ENCODE measurements at regions not wholly inside any gene's neighbourhood (a gene's known extent, or its start where the extent isn't known, plus 50 kb on each side); places are given as distances from the start of the nearest gene placed in this dataset.

DNA sequence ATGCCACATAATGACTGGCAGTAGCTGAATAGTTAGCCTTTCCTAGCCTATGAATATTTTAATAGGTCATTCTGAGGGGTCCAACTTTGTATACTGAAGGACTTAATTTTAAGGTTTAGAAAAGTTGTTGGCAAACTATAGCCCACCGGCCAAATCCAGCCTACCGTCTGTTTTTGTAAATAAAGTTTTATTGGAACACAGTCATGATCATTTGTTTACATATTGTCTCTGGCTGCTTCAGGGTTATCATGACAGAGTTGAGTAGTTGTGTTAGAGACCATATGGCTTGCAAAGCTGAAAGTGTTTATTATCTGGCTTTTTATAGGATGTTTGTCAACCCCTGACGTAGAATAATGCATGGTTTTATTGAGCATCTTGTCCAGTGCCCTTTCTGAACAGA is 73.4 kb downstream of the NTMT2 start:
- no peak for DNase-seq

- no peak for DNase-seq
These were observed 75.3 kb downstream of the NTMT2 start for GRCh38 chr1:170221031-170221430.

DNA sequence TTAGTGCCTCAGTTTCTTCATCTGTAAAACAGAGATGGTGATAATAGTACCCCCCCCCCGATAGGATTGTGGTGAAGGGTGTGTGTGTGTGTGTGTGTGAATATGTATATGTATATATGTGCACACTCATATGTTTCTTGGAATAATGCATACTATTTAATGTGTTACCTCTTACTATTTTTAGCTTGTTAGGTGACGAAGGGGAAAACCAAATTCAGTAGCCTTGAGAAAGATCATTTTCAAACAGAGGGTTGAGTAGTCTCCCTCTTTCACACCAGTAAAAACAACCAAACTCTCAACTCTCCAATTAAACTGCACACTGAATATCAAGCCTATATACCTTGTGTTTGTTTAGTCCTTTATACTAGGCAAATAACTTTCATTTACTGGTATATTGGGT is 75.7 kb downstream of the NTMT2 start:
- no peak for DNase-seq

DNA sequence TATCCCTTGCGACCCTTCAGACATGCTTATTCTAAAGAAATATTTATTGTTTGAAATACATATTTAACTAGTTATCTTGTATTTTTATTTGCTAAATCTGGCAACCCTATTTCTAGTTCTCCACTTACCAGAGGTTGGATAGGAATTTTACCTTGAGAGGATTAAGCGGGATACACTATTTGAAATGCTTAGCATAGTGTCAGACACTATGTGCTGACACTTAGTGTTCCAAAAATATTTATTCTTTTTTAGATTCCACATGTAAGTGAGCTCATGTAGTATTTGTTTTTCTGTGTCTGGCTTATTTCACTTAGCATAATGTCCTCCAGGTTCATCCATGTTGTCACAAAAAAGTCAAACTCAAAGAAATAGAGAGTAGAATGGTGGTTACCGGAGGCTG is 78.7 kb downstream of the NTMT2 start:
- DNase-seq: no peak

- DNase-seq: no peak
These were observed 80.2 kb downstream of the NTMT2 start for GRCh38 chr1:170225781-170226530.

GRCh38 chr1:170226767-170227166 is 81.0 kb downstream of the NTMT2 start:
- DNase-seq: no peak

DNA sequence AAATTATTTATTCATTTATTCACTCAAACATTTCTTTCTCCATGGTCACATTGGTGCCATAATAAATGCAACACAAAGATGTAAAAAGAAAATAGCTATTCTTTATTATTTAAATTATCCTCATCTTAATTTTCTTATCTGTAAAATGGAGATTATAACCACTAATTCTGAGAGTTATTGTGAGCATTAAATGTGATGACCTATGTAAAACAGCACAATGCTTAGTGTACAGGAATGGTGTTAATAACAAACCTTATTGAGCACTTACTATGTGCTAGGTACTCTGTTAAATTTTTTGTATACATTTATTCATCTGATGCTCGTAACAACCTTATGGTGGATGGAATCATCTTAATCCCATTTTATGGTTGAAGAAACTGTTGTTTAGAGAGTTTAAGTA is 84.6 kb downstream of the NTMT2 start:
- no peak for DNase-seq

- no peak for DNase-seq
These were observed 85.9 kb downstream of the NTMT2 start for GRCh38 chr1:170231662-170232061.

- no peak for DNase-seq
These were observed 93.1 kb downstream of the NTMT2 start for GRCh38 chr1:170238704-170239391.

DNA sequence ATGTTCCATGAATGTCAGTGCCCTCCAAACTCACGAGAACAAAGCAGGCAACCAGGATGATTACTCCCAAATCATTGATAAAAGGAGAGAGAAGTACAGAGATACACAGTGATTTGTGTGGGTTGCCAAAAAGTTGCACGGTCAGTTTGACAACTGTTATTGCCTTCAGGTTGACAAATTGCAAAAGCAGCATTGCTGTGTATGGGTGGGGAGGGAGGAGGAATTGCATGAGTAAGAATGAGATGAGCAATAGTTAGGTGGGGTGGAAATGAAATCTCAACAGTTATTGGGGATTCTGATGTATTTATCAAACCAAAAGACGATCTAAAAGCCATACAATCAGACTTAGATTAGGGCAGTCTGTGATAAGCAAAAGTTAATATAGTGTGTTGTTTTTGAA is 93.7 kb downstream of the NTMT2 start:
- no peak for DNase-seq

DNA sequence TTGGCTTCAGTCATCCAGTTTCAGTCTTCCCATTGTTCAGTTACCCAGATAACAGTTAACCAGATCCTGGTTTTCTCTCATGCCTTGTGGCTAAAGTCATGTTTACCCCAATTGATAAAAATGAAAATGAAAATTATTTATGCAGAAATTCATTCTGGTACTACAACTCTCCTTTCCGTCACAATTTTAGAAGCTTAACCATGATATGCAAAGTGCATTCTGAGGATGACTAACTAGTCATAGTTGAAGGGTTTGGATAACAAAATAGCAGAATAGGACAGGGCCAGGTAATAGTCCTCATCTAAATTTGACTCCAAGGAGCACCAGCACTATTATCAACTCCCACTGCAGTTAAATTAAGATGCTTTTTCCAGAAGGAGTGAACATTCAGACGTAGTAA is 94.7 kb downstream of the NTMT2 start:
- no peak for DNase-seq

GRCh38 chr1:170241266-170241851 is 95.6 kb downstream of the NTMT2 start:
- no peak for DNase-seq

DNA sequence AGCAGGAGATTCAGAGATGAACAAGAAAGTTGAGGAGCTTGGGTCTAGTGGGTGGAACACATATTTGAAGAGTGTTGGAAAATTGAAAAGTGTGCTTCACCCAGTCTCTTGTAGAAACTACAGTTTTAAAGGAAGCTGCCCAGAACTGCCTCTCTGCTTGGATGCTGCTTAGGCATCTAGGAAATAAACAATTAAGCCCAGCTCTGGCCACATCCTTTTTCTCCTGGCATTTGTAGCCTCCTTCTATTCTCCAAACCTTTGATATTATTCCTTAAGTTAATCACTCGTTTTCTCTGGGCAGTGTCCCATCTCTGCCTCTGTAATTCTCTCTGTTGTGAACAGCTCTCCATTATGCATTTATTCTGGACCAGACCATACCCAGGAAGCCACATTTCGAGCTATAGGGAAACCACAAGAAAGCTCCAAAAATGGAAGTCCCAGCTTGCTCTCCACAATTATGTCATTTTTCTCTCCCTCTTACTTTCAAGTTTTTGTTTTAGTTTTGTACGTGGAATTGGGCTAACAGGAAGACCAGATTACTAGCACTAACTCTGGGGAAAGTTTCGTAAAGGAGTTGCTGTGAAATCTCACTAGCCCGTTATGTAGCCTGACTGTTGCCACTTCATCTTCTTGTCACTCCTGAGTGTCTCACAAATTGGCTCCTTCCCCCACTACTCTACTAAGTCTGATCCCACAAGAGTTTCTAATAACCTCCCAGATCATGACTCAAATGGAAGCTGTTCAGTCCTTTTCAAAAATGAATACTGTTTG is 102.2 kb downstream of the NTMT2 start:
- DNase-seq: no peak

- no peak for DNase-seq
These were observed 104.9 kb downstream of the NTMT2 start for GRCh38 chr1:170250531-170251276.

- no peak for DNase-seq
These were observed 107.3 kb downstream of the NTMT2 start for GRCh38 chr1:170252851-170253579.

- no peak for DNase-seq
These were observed 108.6 kb downstream of the NTMT2 start for GRCh38 chr1:170254371-170254770.

DNA sequence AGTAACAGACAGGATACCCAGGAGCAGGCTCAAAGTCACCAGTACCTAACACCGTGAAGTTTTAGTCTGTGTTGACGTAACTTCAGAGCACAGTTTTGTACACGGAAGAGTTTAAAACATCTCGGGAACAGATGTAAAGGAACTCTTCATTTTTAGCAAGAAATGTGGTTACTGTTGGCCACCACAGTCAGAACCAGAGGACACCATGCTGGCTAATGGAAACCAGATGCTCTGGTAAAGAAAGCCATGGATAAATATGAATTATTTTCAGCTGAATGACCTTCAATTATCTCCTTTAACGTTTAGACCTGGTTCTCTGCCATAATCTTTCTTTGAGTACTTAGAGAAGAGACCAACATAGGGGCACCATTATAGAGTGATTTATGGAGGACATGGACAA is 115.9 kb downstream of the NTMT2 start:
- DNase-seq: no peak

DNA sequence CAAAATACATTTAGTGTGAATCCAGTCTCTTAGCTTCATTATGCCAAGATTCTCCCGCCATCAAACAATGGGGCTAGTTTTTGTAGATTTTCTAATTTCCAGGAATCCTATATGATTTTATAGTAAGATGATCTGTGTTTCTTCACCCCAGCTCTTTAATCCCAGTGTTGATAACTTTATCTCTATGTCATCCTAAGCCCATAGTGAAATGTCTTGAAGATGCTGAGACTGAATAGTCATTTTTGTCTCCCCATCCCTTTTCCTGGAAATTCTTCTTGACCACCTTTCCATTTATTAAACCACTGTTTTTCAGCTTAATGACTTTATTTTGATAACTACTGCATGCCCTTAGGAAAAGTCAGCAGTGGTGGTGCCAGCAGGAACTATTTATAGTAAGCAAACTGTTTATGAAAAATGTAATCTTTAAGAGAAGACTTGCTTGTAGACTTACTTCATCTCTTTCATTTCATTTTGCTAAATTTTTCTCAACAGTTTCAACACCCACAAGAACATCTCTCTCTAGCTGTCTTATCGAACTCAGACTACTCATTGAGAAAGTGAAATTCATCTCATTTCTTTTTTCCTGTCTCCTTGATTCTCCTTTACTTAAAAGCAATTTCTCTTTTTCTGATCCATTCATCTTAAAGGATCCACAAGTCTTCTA is 116.6 kb downstream of the NTMT2 start:
- DNase-seq: no peak

GRCh38 chr1:170265234-170265633 is 119.5 kb downstream of the NTMT2 start:
- DNase-seq: no peak

DNA sequence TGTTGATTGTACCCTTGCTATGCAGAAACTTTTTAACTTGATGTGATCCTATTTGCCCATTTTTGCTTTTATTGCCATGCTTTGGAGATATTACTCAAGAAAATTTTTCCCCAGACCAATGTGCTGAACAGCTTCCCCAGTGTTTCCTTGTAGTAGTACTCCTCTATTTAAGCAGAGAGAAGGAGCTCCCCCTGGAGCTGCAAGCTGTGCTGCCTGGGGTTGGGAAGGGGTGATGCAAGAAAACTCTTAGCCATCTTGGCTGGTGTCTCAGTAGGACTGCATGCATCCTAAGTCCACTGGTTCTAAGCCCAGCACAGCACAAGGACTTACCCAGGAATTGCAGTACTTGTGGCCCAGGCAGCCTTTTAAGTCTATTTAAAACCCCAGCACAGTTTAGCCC is 121.6 kb downstream of the NTMT2 start:
- no peak for DNase-seq
